SK-N-MC (cell line): ENCODE measurements at regions not wholly inside any gene's neighbourhood (a gene's known extent, or its start where the extent isn't known, plus 50 kb on each side); places are given as distances from the start of the nearest gene placed in this dataset.

Experiments used
- EZH2 ChIP-seq: fragments of 200-600 bp; sonication (generic); IDR thresholded peaks from one replicate; pipeline ENCODE4 v1.6.1; 2017; ENCODE audit warnings: antibody characterized with exemption
- FOXP2 ChIP-seq: optimal IDR thresholded peaks from 2 replicates; pipeline ENCODE3; 2011; ENCODE audit warnings: mild to moderate bottlenecking, moderate library complexity; ENCODE audit not compliant: insufficient read depth; ENCODE audit errors: extremely low read length, control extremely low read depth
- POLR2AphosphoS5 ChIP-seq: IDR thresholded peaks from 2 replicates; pipeline ENCODE4 v1.6.1; 2012; ENCODE audit warnings: mild to moderate bottlenecking, low read depth, low read length, borderline replicate concordance

- TF ChIP-seq POLR2AphosphoS5 (no peak), EZH2 (no peak), FOXP2 (no peak)
Observed at GRCh38 chr2:134134313-134134706, 119.6 kb upstream of the MGAT5 start.
